Esophagus squamous epithelium (tissue), 5 donors: ENCODE measurements at regions not wholly inside any gene's neighbourhood (a gene's known extent, or its start where the extent isn't known, plus 50 kb on each side); places are given as distances from the start of the nearest gene placed in this dataset.

Experiments
- DNase-seq: peaks from one replicate; lab custom pipeline; 2025; lab: John Stamatoyannopoulos, UW
- H3K27ac ChIP-seq, 4 donors: fragments of 200-600 bp; sonication (generic); one replicate each; pipeline ENCODE4 v1.5.1; 2016 to 2019; ENCODE audit warnings: mild to moderate bottlenecking in 1 of 4
- H3K27me3 ChIP-seq, 4 donors: fragments of 200-600 bp; sonication (generic); 1 replicate in 3 of 4; 2 replicates in 1 of 4; pipeline versions ENCODE4 v1.5.1 to v1.6.0; 2017 to 2021; ENCODE audit warnings: antibody characterized with exemption in 1 of 4
- H3K36me3 ChIP-seq, 3 donors: fragments of 200-600 bp; sonication (generic); one replicate each; pipeline ENCODE4 v1.5.1; 2016 to 2019
- H3K4me1 ChIP-seq, 3 donors: fragments of 200-600 bp; sonication (generic); one replicate each; pipeline ENCODE4 v1.5.1; 2017 to 2019
- H3K4me3 ChIP-seq, 4 donors: fragments of 200-600 bp; sonication (generic); 1 replicate in 3 of 4; 2 replicates in 1 of 4; pipeline ENCODE4 v1.5.1; 2016 to 2019; ENCODE audit warnings: mild to moderate bottlenecking in 2 of 4, moderate library complexity in 1 of 4
- H3K9me3 ChIP-seq, 3 donors: fragments of 200-600 bp; sonication (generic); one replicate each; pipeline ENCODE4 v1.5.1; 2016 to 2019
- POLR2A ChIP-seq, 4 donors: fragments of 450-650 bp; IDR thresholded peaks; one replicate each; pipeline ENCODE4 v1.6.1; 2017; ENCODE audit warnings: antibody characterized with exemption in 4 of 4, mild to moderate bottlenecking in 4 of 4, moderate library complexity in 3 of 4
- WGBS, 2 donors: methylation state at CpG; one replicate each; pipeline ENCODE4 v1.1.5; 2018; 5-methylcytosine and 5-hydroxymethylcytosine counted together
- intact Hi-C: fragments of 100-400 bp; cut with DNase I; formaldehyde crosslinking; loops from one replicate; pipeline ENCODE4 v1.15.0; 2022
- TF ChIP-seq, protein P1 (sequence below), 6 experiments: fragments of 450-650 bp in 4 of 6; fragments of 200-600 bp in 2 of 6; sonication (generic) in 2 of 6; IDR thresholded peaks; one replicate each; pipeline ENCODE4 v1.5.1; 2016 to 2019; ENCODE audit warnings: antibody characterized with exemption in 6 of 6, mild to moderate bottlenecking in 4 of 6, moderate library complexity in 4 of 6
- donor health status: DM: yes; HTN: yes; CAD: no.

DNA sequence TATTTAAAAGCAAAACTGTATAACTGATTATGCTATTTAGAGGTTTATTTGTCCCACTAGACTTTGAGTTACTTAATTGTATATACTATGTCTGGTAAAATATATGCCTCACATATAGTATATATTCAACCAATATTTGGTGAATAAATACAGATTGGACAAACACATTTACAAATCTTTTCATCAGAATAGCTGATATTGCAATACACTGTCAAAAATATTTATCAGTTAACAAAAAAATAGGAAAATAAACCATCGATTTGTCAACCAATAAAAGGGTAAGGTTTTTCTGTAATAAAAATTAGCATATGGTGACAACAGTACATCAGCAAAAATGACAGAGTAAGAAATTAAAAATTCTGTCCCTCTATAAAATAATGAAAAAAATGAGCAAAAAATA lies 889.9 kb upstream of the INTU start:
- peaks cover 0 to 7% (median 0%) of the 10 kb centered on the region in 3 donors for H3K9me3 ChIP-seq
- no peaks in the 10 kb centered on the region for H3K4me1 ChIP-seq
- TF ChIP-seq POLR2A (IDR thresholded peaks at IDR 0.05) = no peak
- TF ChIP-seq, protein P1, sequence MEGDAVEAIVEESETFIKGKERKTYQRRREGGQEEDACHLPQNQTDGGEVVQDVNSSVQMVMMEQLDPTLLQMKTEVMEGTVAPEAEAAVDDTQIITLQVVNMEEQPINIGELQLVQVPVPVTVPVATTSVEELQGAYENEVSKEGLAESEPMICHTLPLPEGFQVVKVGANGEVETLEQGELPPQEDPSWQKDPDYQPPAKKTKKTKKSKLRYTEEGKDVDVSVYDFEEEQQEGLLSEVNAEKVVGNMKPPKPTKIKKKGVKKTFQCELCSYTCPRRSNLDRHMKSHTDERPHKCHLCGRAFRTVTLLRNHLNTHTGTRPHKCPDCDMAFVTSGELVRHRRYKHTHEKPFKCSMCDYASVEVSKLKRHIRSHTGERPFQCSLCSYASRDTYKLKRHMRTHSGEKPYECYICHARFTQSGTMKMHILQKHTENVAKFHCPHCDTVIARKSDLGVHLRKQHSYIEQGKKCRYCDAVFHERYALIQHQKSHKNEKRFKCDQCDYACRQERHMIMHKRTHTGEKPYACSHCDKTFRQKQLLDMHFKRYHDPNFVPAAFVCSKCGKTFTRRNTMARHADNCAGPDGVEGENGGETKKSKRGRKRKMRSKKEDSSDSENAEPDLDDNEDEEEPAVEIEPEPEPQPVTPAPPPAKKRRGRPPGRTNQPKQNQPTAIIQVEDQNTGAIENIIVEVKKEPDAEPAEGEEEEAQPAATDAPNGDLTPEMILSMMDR (IDR thresholded peaks at IDR 0.05) = no peak
- no peak overlapping the region for H3K27ac ChIP-seq
- no peaks in the 10 kb centered on the region for H3K27me3 ChIP-seq
- WGBS, 2 donors = 65 to 94% methylated on average over 1 of the region's 1 CpG
- DNase-seq = no peak
- H3K4me3 ChIP-seq = no peak overlapping the region
- intact Hi-C loops = no loop called here
- H3K36me3 ChIP-seq = no peaks in the 10 kb centered on the region

DNA sequence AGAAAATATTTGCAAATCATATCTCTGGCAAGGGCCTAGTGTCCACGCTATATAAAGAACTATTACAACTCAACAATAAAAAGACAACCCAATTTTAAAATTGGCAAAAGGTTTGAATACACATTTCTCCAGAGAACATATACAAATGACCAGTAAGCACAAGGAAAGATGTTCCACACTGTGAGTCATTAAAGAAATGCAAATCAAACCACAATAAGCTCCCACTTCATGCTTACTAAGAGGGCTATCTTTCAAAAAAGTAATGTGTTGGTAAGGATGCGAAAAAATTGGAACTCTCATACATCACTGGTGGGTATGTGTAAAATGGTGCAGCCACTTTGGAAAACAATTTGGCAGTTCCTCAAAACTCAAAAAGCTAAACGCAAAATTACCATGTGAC lies 884.0 kb upstream of the INTU start:
- no peak for TF ChIP-seq POLR2A (IDR thresholded peaks at IDR 0.05)
- TF ChIP-seq, protein P1 (IDR thresholded peaks at IDR 0.05) = no peak
- WGBS, 2 donors = 74 to 89% methylated on average over 3 of the region's 3 CpGs
- intact Hi-C loops = no loop called here
- no peak for DNase-seq
- Histone ChIP-seq H3K4me3 (no peak overlapping the region), H3K27ac (no peak overlapping the region), H3K9me3 (peaks cover 0 to 7% (median 0%) of the 10 kb centered on the region in 3 donors), H3K27me3 (no peaks in the 10 kb centered on the region), H3K36me3 (no peaks in the 10 kb centered on the region), H3K4me1 (no peaks in the 10 kb centered on the region)

DNA sequence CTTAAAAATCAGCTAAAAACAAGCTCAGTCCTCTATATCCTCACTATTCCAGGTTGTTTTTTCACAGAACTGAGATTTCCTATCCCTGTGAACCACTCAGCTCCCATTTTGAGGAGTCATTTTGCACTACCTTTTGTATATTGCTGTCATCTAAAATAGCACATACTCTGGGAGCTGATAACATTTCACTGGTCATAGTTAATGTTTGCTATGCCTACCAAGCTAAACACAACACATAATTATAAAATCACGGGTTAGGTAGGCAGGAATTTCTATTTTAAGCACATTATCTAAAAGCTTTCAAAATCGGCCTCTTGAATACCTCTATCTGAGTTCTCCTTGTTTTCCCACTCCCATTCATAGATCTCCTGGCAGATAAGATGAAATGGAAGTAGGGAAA lies 882.0 kb upstream of the INTU start:
- TF ChIP-seq, protein P1 (IDR thresholded peaks at IDR 0.05) = no peak
- TF ChIP-seq POLR2A (IDR thresholded peaks at IDR 0.05) = no peak
- H3K4me1 ChIP-seq = no peaks in the 10 kb centered on the region
- H3K27me3 ChIP-seq = no peaks in the 10 kb centered on the region
- no peak overlapping the region for H3K27ac ChIP-seq
- intact Hi-C loops = no loop called here
- peaks cover 0 to 2% (median 0%) of the 10 kb centered on the region in 3 donors for H3K9me3 ChIP-seq
- no peaks in the 10 kb centered on the region for H3K36me3 ChIP-seq
- H3K4me3 ChIP-seq = no peak overlapping the region
- no peak for DNase-seq
- 52 to 58% methylated on average over 2 of the region's 2 CpGs for WGBS, 2 donors

DNA sequence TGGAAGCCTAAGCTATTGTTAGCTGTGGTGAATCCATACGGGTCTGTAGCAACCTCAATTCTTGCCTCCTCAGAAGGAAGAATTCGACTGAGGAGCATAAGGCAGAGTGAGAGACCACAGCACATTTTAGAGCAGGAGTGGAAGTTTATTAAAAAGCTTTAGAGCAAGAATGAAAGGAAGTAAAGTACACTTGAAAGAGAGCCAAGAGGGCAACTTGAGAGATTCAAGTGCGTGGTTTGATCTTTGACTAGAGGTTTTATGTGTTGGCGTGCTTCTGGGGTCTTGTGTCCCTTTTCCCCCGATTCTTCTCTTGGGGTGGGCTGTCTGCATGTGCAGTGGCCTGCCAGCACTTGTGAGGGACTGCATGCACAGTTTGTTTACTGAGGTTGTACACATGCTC lies 880.6 kb upstream of the INTU start:
- no peaks in the 10 kb centered on the region for H3K9me3 ChIP-seq
- no peak for DNase-seq
- H3K4me3 ChIP-seq = no peak overlapping the region
- H3K27me3 ChIP-seq = no peaks in the 10 kb centered on the region
- no peaks in the 10 kb centered on the region for H3K36me3 ChIP-seq
- intact Hi-C loops = no loop called here
- TF ChIP-seq POLR2A (IDR thresholded peaks at IDR 0.05) = no peak
- TF ChIP-seq, protein P1 (IDR thresholded peaks at IDR 0.05) = no peak
- 68 to 69% methylated on average over 5 of the region's 5 CpGs for WGBS, 2 donors
- no peak overlapping the region for H3K27ac ChIP-seq
- no peaks in the 10 kb centered on the region for H3K4me1 ChIP-seq

DNA sequence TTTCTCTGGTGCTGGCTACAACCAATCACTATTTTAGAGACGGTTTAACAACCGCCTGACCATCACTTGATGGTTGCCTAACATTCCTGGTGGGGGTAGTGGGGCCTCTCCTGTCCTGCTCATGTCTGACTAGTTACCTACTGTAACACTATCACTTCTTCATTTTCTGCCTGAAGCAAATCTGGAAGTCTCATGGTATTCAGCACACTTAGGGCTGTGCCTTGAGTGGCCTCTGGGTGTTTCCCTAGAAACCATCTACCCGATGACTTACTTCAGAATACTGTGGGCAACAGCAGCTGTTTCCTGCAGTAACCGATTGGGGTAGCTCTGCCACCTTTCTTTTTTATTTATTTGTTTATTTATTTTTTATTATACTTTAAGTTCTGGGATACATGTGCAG lies 880.1 kb upstream of the INTU start:
- no peaks in the 10 kb centered on the region for H3K4me1 ChIP-seq
- no peak for TF ChIP-seq POLR2A (IDR thresholded peaks at IDR 0.05)
- TF ChIP-seq, protein P1 (IDR thresholded peaks at IDR 0.05) = no peak
- no peaks in the 10 kb centered on the region for H3K9me3 ChIP-seq
- no peak overlapping the region for H3K27ac ChIP-seq
- intact Hi-C loops = no loop called here
- no peak overlapping the region for H3K4me3 ChIP-seq
- WGBS, 2 donors = 76 to 81% methylated on average over 4 of the region's 4 CpGs
- no peaks in the 10 kb centered on the region for H3K36me3 ChIP-seq
- H3K27me3 ChIP-seq = no peaks in the 10 kb centered on the region
- no peak for DNase-seq
